SK-N-DZ (cell line): ENCODE measurements at regions not wholly inside any gene's neighbourhood (a gene's known extent, or its start where the extent isn't known, plus 50 kb on each side); places are given as distances from the start of the nearest gene placed in this dataset.
"Not testable (repeated sequence)": the region's sequence is repeated elsewhere in the genome, so short reads cannot be mapped to it uniquely, and the experiment has no call there.

Experiments
- DNase-seq: peaks from one replicate; pipeline ENCODE4 v3.0.0-alpha.2; 2015; ENCODE audit warnings: low spot score

DNA sequence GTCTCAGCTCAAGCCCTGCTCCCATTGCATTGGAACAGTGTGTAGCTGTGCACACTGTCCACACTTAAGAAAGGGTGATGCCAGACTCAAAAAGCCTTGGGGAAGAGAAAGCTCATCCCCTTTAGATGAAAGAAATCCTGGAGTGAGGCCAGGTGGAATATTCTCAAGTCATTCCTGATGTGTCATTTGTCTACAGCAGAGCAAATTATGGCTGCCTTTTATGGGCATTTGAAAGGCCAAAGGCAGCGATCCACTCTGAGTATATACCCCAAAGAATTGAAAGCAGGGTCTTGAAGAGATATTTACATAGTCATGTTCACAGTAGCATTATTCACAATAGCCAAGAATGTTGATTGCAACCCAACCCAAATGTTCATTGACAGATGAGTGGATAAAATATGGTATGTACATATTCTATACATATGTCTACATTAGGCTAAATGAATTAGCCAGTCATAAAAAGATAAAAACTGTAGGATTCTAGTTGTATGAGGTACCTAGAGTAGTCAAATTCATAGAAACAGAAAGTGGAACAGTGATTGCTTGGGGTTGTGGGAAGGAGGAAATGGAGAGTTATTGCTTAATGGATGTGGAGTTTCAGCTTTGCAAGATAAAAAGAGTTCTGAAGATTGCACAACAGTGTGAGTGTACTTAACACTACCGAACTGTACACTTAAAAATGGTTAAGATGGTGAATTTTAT lies 214.9 kb downstream of the KCNRG start:
- DNase-seq, result no peak

DNA sequence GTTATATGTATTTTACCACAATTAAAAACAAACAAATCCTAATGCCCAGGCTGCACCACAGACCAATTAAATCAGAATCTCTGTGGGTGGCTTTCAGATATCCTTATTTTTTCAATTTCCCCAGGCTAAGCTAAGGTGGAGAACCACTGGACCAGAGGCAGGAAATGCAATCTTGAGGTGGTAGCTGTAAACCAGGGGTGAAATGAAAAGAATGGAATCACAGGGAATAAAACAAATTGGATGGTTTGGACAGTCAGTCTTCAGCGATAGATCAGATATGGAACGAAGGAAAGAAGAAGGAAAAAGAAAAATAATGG lies 215.4 kb downstream of the KCNRG start:
- no peak for DNase-seq

DNA sequence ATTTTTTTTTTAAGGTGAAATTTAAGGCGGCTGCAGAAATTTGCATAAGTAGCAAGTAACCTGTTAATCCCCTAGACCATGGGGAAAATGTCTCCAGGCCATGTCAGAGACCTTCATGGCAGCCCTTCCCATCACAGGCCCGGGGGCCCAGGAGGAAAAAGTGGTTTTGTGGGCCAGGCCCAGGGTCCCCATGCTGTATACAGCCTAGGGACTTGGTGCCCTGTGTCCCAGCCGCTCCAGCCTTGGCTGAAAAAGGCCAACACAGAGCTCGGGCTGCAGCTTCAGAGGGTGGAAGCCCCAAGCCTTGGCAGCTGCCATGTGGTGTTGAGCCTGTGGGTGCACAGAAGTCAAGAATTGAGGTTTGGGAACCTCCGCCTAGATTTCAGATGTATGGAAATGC lies 218.3 kb downstream of the KCNRG start:
- not testable (repeated sequence) for DNase-seq

DNA sequence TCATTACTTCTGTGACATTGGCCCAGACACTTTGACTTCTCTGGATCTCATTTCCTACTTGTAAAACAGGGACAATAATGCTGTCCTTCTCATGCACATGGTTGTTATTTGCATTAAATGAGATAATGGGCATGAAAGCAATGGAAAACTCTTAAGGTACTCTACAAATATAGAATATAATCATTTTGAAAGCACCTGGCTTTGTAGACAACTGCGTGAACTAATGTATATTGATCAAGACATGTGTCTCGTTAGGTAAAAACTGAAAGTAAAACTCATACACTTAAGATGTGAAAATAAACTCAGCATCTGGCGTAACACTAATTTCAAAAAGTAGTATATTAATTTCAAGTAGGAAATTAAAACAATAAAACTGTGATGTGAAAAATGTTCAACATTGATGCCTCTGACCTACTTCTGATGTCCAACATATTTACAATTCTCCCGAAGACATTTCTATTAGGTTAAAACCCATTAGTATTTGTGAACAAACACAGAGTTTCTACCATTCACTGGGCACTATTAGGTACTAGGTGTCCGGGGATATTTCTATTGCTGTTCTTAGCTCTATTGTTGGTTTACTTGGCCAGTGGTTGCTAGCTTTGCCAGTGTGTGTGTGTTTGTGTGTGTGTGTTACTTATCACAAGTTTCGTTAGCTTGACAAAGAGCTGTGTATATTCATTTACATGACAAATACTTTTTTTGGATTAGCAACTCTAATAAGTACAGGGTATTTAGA lies 220.5 kb downstream of the KCNRG start:
- DNase-seq, result no peak

DNA sequence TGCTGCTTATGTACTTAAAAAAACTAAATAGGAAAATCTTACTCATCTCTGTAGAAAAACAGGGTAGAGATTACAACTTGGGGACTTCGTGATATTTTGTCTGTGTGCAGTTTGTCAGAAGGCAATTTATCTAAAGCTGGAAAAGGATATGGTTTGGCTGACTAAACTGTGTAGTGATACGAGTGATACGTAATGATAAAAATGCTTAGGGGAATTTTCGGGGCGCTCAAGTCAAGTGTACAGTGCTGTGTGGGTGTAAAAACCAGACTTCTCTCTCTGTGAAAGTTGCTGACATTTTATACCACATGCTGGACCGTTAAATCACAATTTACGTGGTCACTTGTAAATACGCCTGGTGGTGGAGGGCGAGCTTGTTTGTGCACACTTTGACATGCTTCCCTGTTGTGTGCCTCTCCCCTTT lies 221.7 kb downstream of the KCNRG start:
- DNase-seq, result no peak

DNA sequence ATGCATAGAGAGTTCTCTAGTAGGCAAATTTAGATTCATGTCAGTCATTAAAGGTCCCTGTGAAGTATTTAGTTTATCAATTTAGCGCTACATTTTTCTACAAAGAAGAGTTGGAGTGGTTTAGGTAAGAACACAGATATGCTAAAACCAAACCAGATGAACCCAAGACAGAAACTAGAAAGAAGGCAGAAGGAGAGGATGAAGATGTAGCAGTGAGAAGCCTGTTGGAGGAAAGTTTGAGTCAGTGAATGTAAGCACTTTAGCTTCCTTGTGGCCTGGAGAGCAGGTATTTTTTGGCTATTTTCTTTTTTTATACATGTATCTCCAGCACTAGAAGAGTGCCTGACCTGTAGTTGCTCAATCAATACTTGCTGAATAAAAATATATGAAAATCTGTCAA lies 223.7 kb downstream of the KCNRG start:
- DNase-seq, result no peak

DNA sequence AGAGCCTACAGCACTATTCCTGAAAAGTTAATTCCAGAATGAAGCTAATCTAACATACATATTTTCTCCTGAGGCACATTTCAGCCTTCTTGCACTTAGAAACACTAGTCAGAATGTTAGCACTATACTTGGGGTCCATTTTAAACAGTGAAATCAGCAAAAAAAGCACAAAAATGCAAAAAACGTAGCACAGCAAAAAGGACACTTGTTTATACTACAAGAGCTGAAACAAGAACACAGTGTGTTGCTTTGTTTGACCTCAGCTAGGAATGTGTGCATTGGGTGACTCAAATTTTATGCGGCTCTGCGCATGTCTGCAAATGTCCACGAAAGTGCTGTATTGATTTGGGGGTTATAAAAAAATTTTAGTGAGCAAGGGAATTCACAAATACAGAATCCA lies 226.2 kb downstream of the KCNRG start:
- DNase-seq, result no peak

DNA sequence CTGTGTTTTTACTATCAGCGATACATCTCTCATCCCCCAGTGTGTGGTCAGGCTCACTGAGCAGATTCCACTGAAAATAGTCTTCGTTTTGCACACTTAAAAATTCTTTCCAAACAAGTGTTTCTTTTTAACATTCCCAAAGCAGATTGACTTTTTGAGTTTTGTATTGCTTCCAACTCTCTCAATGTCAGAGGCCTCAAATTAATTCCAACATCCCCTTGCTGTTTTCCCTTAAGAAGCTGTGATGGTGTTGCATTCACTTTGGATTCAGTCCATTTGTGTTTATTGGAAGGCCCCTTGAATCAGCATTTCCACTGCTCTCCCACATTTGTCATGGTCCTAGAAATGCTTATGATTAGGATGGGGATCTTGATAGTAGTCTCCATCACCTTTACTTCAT lies 228.7 kb downstream of the KCNRG start:
- DNase-seq, result no peak

DNA sequence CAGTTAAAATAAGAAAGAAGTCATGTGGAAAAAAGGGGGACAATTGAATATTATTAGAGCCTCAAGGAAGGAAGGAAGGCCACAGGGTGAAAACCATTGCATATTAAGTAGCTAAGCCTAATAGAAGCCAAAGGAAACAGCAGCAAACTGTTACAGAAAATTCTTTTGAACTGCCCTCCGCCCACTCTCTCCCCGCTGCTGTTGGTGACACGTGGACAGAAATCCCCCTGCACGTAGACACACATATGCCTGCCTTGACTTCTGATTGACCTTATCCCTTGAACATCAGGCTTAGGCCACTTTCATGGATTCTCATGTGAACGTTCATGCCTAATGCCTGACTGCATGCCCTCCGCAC lies 229.1 kb downstream of the KCNRG start:
- no peak for DNase-seq

DNA sequence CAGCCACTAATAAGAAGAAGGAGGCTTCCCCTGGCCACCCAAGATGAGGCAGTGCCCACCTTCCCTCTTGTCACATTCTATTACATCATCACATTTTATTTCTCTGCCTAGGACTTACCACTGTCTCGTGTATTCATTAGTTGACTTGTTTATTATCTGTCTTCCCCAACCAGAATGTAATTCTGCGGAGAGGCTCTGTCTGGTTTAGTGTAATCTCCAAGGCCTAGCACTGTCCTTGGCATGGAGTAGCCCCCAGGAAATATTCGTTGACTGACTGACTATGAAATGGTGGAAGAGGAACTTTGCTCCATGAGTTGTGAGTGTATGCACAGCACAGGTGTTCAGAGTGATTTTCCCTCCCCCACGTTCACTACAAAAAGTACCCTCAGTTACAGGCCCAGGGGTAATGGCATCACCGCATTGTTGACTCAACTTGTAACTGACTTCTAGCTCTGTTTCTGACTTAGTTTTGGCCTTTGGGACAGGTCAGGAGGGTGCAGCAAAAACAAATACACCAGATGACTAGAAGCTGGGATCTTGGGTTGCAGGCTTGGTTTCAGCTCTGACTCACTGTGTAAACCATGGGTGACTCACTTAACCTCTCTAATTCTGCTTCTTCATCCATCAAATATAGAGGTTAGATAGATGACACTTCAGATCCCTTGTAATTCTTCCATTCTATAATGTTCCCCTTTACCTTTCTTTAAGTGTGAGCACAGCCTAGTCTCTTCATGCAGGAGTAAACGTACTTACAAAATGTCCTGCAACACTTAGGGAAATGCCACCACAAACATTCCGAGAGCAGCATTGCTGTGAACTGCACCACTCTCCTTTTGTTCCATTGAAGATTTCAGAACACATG lies 229.7 kb downstream of the KCNRG start:
- DNase-seq, result no peak

DNA sequence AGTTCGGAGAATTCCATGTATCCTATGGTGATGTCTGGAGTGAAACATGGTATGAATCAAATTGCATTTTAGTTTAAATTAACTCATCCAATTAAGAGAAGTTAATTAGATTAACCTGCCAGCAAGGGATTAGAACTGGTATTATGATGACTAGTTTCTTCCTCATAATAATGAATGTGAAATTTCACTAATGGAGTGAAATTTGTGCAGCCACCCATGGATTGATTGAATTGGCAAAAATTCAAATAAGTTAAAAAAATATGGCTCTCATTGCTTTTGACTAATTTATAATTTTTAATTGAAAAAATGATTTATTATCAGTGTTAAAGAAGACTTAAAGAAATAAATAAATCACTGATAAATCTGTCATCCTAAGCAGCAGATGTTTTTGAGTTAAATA lies 232.0 kb downstream of the KCNRG start:
- DNase-seq, result no peak

DNA sequence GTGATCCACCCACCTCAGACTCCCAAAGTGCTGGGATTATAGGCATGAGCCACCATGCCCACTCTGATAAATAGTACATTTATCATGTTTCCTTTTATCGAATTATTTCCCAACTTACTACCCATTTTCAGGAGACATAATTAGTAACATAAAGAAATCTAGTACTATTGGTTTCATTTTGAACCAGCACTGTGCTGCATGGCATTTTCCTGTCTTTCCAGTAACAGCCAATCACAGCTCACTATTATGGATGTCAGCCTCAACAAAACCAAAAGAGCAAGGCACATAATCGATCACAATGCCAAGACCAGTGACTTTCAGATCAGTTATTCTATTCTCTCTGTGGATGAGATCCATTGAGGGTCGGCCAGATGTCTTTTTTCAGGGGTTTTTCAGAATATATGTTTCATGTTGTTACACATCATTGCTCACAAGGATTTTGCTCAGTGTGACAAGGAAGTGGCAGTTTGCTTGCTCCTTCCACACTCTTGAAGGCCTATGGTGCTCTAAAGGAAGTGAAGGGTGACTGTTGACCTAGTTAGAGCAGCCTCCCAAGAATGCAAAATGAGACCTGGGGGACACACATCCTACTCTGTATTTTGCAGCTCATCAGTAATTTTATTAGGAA lies 233.4 kb downstream of the KCNRG start:
- DNase-seq, result no peak

DNA sequence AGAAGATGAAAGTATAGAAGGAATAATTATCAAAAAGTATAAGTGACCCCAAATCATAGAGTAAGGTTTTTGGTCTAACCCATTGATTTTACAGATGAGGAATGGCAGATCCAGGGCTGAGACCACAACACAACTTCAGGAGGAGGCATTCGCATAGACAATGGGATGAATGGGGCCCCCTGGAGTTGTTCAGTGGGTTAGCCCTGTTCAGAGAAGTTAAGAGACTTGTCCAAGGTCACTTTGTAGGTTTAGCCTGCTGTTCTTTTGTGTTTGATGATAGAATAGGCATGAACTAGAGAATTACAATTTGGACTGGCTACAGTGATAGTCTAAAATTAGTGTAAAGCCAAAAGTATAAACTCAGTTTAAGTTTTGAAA lies 233.9 kb downstream of the KCNRG start:
- no peak for DNase-seq

DNA sequence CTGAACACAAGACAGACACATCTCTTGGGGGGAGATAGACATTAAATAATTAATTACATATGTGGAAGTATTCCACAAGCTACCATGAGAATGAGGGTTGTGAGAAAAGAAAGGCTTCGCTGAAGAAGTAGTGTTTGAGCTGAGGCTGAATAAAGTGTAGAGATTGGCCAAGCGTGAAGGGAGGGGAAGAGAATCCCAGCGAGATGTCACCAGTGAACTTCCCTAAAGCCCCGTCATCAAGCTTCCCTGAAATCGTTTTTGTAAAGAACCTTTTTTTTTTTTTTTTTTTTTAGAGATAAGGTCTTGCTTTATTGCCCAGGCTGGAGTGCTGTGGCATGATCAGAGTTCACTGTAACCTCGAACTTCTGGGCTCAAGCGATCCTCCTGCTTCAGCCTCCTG lies 235.2 kb downstream of the KCNRG start:
- DNase-seq, result no peak

DNA sequence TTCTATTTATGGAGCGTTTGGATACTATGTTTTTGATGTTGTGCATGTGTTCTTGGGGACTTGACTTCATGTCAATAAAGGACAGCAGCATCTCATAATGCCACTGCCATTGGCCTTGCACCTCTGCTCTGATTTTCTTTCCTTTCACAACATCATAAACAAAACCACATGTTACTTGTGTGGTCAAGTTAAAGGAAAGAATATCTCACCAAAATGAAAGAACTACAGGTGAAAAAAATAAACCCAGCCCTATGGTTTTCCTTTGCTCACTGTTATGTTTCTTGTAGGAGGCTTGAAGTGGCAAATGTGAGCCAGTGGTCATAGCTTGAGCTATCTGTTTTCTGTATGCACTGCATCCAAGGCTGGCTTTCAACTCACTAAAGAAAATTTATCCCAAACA lies 240.4 kb downstream of the KCNRG start:
- no peak for DNase-seq

DNA sequence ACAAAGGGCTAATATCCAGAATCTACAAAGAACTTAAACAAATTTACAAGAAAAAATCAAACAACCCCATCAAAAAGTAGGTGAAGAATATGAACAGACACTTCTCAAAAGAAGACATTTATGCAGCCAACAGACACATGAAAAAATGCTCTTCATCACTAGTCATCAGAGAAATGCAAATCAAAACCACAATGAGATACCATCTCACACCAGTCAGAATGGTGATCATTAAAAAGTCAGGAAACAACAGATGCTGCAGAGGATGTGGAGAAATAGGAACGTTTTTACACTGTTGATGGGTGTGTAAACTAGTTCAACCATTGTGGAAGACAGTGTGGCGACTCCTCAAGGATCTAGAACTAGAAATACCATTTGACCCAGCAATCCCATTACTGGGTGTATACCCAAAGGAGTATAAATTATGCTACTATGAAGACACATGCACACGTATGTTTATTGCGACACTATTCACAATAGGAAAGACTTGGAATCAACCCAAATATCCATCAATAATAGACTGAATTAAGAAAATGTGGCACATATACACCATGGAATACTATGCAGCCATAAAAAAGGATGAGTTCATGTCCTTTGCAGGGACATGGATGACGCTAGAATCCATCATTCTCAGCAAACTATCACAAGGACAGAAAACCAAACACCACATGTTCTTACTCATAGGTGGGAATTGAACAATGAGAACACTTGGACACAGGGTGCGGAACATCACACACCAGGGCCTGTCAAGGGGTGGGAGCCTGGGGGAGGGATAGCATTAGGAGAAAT lies 241.5 kb downstream of the KCNRG start:
- not testable (repeated sequence) for DNase-seq

DNA sequence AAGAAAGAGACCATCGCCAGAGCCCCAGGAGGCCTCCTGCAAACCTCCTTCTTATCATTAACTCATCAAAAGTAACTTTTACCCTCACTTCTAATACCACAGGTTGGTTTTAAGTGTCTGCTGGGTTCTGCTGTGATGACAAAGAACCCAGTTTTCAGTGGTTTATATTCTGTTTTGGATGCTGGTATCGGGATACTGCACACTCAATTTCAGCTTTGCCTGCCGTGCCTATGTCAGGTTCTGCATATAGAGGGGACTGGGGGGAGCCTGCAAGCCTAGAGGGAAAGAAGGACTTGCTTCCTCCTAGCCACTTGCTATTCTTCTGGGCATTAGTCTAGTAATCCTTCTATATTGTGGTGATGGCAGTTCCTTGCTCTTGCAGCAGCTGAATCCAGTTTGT lies 242.4 kb downstream of the KCNRG start:
- DNase-seq, result no peak

DNA sequence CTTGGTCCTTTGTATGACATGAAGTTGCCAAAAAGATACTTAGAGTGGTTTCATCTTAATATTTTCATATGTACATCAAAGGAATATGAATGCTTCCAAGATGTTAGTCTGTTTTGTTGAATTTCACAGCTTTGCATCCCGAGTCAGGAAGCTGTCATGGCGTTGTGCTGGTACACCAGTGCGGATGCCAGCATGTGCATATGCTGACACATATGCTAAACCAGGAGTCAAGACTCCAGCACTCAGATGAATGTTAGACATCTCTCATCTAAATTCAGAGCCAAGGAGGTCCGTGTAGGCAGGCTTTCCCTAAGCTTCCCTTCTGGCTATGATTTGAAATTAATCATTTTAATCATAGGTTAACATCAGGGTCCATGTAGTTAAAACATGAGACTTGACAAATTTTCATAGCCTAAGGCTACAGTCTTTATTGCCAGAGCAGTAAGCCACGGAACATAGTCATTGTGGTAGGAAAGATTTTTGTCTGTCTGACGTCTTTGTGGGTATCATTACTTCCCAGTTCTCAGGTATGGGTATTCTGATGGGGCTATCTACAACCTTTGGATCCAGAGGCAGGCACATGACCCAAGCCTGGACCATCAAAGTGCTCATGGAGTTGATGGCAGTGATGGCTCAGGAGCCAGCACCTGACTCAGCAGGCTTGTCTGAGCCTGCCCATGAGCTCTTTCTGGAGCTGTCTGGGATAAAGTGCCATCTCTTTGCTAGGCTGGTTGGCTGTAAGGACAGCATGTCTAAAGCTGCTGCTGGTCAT lies 246.1 kb downstream of the KCNRG start:
- DNase-seq, result no peak

DNA sequence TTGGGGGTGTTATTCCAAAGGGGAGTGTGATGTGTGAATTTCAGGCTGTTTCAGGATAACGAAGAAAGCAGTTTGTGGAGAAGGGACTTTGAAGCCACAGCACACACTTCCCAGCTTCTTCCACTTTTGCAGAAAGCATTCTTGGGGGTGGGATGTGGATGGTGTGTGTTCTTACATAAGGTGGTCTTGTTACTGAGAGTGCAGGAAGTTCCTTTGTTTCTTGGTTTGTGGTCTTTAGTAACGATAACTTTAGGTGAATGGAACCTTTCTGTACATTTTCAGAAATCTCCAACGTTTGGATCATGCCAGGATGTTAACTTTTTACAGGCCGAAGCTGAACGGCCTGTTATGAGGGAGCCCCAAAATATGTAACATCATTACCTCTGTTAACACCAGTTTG lies 251.8 kb downstream of the KCNRG start:
- no peak for DNase-seq

DNA sequence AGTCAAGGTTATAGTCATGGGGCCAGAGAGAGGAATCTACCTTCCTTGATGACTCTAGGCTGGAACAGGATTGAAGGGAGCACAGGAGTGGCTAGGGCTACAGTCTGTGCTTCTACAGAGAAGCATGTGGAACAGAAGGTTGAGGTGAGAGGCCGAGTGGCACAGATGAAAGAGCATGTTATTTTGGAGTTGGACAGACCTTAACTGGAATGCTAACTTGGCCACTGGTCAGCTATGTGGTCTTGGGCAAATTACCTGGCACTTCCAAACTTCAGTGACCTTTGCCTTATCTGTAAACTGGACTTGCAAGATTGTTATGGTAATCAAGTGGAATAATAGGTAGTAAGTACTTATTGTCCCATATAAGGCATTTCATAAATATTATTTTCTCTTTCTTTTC lies 252.7 kb downstream of the KCNRG start:
- DNase-seq, result no peak

DNA sequence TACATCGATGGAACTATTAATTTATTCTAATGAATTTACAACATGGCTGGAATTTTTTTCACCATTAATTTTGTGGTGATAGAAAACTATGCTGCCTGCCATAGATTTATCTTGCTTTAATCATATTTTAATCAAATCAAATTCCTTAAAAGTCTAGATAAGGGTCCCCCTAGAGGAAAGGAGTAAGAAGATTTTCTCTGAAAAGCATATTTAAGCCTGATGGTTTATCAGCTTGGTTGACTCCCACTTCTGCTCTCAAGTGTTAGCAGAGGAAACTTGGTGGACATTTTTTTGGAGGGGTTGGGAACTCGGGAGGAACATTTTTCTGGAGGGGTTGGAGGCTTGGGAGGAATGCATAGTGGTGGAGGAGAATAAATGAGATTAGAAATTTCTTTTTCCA lies 253.3 kb downstream of the KCNRG start:
- peak; percentile 18 for DNase-seq
